GM12891 (cell line): ENCODE measurements at regions not wholly inside any gene's neighbourhood (a gene's known extent, or its start where the extent isn't known, plus 50 kb on each side); places are given as distances from the start of the nearest gene placed in this dataset.

Experiments used
- DNase-seq: peaks from one replicate; pipeline ENCODE4 v3.0.0; 2011; ENCODE audit warnings: low spot score; ENCODE audit not compliant: insufficient read length
- FAIRE-seq: peaks from 2 replicates; lab custom pipeline; 2011; peaks lifted over from hg19 to GRCh38; lab: Jason Lieb, UNC
- PAX5 ChIP-seq: IDR thresholded peaks from 2 replicates; pipeline ENCODE4 v1.6.1; 2011; ENCODE audit warnings: low read length, moderate library complexity, mild to moderate bottlenecking; ENCODE audit not compliant: insufficient read depth, severe bottlenecking
- POLR2A ChIP-seq: IDR thresholded peaks from 2 replicates; pipeline ENCODE4 v1.6.1; 2011; ENCODE audit warnings: low read depth, low read length, control low read depth
- POLR2AphosphoS5 ChIP-seq: IDR thresholded peaks from 2 replicates; pipeline ENCODE4 v1.6.1; 2011; ENCODE audit warnings: low read depth, low read length, control low read depth
- POU2F2 ChIP-seq: IDR thresholded peaks from 2 replicates; pipeline ENCODE4 v1.6.1; 2011; ENCODE audit warnings: low read depth, mild to moderate bottlenecking, control low read depth, low read length, moderate library complexity
- SPI1 ChIP-seq: IDR thresholded peaks from 2 replicates; pipeline ENCODE4 v1.6.1; 2011; ENCODE audit warnings: low read depth, low read length, control low read depth
- TAF1 ChIP-seq: IDR thresholded peaks from 2 replicates; pipeline ENCODE4 v1.6.1; 2011; ENCODE audit warnings: low read depth, low read length, control low read depth

DNA sequence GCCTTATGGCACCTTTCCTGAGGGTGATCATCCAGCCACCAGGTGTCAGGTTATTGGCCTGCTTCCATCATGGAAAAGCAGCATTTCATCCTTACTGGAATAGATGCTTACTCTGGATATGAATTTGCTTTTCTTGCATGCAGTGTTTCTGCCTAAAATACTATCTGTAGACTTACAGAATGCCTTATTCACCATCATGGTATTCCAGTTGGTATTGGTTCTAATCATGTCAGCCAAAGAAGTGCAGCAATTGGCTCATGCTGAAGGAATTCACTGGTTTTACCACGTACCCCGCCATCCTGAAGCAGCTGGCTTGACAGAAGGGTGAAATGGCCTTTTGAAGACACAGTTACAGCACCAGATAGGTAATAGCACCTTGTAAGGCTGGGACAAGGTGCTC lies 194.2 kb downstream of the AASDHPPT start:
- DNase-seq = no peak
- no peak for FAIRE-seq
- TF ChIP-seq TAF1 (no peak), POU2F2 (no peak), POLR2AphosphoS5 (no peak), POLR2A (no peak), PAX5 (no peak), SPI1 (no peak)

GRCh38 chr11:106275151-106275550 lies 197.7 kb downstream of the AASDHPPT start:
- DNase-seq (no peak), FAIRE-seq (no peak)
- TF ChIP-seq POU2F2 = no peak
- no peak for TF ChIP-seq PAX5
- no peak for TF ChIP-seq TAF1
- no peak for TF ChIP-seq POLR2A
- no peak for TF ChIP-seq POLR2AphosphoS5
- TF ChIP-seq SPI1 = no peak

DNA sequence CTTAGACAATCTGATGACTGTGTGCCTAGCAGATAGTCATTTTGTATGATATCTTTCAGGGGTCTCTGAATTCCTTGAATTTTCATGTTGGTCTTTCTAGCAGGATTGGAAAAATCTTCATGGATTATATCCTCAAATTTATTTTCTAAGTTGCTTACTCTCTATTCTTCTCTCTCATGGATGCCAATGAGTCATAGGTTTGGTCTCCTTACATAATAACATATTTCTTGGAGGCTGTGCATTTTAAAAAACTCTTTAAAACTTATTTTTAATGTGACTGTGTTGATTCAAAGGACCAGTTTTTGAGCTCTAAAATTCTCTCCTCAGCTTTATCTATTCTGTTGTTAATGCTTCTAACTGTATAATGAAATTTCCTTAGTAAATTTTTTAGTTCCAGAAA lies 198.7 kb downstream of the AASDHPPT start:
- FAIRE-seq (no peak), DNase-seq (no peak)
- TF ChIP-seq TAF1 (no peak), PAX5 (no peak), POU2F2 (no peak), POLR2AphosphoS5 (no peak), POLR2A (no peak), SPI1 (no peak)

DNA sequence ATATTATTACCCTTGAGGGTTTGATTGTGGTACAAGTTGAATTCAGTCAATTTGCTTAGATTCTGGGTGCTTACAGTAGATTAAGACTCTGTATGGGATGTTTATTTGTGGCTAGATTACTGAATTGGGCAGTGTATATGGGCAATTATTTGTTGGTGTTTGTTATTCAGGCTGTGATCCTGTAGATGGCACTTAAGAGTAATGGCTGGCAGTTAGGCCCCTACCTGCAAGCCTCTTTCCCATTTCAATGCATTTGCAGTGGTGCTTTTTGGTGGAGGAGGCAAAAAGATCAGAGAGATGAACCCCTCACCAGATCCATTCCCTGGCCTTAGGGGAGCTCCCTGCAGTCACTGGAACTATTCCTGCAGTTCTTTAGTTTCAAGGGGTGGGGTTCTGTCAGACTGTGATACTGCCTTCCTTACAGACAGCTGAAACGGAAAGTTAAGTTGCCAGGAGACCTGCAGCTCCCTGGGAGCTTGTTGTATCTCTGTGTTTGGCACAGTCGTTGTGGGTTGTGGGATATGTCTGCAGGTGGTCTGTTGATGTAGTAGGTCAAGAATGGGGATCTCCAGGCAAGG lies 199.5 kb downstream of the AASDHPPT start:
- FAIRE-seq (no peak), DNase-seq (no peak)
- no peak for TF ChIP-seq PAX5

- FAIRE-seq = no peak
These were observed 200.0 kb downstream of the AASDHPPT start for GRCh38 chr11:106277484-106277883.

DNA sequence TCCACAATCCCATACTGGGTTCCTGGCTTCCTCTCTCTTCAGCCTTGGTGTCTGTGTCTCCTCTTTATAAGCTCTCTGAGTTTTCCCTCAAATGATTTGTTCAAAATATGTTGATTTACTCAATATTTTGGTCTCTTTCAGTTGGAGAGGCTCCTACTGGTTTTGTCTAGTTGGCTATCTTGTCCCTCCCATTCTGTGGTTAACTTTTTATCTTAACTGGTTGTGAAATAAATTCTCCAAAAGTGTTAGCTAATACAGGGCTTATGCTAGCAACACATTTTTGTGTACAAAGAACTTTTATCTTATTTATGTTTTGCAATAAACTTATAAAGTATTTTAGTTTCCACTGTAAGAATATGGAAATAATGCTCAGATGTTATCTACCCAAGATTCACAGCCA lies 200.9 kb downstream of the AASDHPPT start:
- FAIRE-seq (no peak), DNase-seq (no peak)
- TF ChIP-seq PAX5 (no peak), POU2F2 (no peak), TAF1 (no peak), POLR2A (no peak), POLR2AphosphoS5 (no peak), SPI1 (no peak)

More at GRCh38 chr11:106277484-106277883, 200.0 kb downstream of the AASDHPPT start:
- no peak for DNase-seq
- no peak for TF ChIP-seq POLR2AphosphoS5
- TF ChIP-seq PAX5 = no peak
- TF ChIP-seq POU2F2 = no peak

DNA sequence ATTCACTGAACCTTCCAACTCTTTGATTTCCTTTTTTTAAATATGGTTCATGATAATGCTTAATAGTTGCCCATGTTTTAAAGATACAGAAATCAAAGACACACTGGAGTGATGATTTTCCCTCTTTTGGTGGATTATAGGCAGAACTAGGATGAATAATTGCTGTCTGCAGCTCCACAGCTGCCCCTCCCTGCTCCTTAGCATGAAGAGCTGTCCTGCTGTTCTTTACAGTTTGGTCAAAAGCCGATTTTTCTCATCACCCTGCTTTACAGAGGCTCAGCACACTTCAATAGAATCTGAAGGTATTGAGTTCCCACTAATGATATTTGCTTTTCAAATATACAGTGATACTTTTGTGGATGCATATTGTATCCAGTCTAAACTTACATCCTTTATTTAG lies 202.6 kb downstream of the AASDHPPT start:
- no peak for TF ChIP-seq SPI1
- TF ChIP-seq POLR2AphosphoS5 = no peak
- TF ChIP-seq POU2F2 = no peak
- no peak for TF ChIP-seq TAF1
- no peak for TF ChIP-seq POLR2A
- no peak for TF ChIP-seq PAX5
- DNase-seq = no peak
- no peak for FAIRE-seq

DNA sequence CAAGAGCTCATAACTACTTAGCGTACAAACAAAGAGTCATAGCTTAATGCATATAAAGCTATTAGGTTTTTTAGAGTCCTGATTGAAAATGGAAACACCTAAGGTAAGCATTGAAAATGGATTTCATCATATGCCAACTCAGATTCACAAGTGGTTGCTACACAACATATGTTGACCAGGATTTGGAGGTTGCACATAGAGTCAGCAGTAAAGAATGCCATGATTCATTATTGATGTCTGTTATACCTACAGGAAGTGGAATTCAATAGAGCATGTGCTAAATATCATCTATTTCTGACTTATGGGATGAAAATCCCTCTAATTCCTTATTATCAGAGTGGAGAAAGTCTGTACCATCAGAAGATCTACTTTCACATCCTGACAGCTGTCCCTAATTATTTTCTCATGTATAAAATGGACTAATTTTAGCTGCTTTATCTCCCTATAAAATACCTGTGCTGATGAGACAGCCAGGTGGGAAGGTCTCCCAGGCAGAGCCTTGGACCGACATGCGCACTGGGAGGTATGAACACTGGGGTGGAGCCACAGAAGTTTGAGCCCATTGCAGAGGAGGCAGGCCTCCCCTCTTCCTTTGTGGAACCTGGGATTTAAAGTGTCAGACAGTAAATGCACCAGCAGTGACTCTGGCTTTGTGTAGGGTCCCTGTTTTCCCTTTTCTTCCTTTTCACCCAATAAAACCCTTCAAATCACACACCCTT lies 204.2 kb downstream of the AASDHPPT start:
- FAIRE-seq (no peak), DNase-seq (no peak)
- no peak for TF ChIP-seq POLR2A
- no peak for TF ChIP-seq POU2F2

DNA sequence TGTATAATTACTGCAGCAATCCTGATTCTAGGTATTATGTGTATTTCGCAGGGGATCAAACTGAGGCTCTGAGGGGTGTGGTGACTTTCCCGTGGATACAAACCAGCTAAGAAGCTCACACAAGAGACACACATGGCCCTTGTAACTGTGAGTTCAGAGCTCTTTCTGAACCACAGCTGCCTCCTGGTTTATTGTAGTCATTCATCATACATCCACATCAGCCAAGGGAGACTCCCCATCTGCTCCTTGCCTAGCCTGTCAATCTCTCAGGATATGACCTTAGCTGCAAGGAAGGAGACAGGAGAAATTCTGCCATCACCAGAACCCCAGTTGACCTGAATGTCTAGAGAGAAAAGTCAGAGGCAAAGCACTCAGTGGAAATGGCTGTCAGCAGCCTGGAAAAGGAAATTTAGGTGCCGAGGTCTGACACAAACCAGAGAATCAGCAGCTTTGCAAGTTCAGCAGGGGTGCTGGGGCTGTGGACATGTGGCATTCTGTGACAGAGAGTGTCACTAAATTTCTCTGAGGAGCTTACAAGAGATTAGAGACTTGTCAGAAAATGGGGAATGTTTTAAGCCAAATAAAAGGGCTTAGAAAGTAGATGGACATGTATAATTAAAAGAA lies 209.5 kb downstream of the AASDHPPT start:
- FAIRE-seq (no peak), DNase-seq (no peak)
- TF ChIP-seq POU2F2 (no peak), SPI1 (no peak), TAF1 (no peak), PAX5 (no peak), POLR2AphosphoS5 (no peak), POLR2A (no peak)

DNA sequence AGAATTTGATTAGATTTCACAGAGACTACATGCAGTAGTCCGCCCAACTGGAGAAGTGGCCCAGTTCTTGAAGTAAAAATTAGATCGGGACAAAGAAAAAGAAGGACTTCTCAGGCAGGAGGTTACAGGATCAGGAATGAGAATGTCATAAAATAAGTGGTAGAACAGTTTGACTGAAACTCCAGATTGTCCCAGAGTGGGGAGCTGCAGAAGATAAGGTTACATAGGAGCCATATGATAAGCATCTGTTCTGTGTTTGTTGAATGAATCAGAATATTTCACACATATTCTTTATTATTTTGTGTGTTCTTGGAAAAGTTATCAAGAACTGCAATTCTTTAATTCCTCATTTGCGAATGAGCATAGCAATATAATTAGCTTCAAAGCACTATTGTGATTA lies 210.6 kb downstream of the AASDHPPT start:
- DNase-seq = no peak
- no peak for TF ChIP-seq POLR2AphosphoS5
- TF ChIP-seq POLR2A = no peak
- TF ChIP-seq TAF1 = no peak
- no peak for TF ChIP-seq PAX5
- TF ChIP-seq POU2F2 = no peak
- no peak for TF ChIP-seq SPI1

More for the DNA sequence above, 210.6 kb downstream of the AASDHPPT start:
- no peak for FAIRE-seq
